GM23248 (cell line): ENCODE measurements at regions not wholly inside any gene's neighbourhood (a gene's known extent, or its start where the extent isn't known, plus 50 kb on each side); places are given as distances from the start of the nearest gene placed in this dataset.

ENCODE experiments used
- EZH2 ChIP-seq: fragments of 200-600 bp; sonication (generic); IDR thresholded peaks from 2 replicates; pipeline ENCODE4 v1.6.1; 2018; ENCODE audit warnings: antibody characterized with exemption, mild to moderate bottlenecking; ENCODE audit not compliant: insufficient read depth, poor library complexity, severe bottlenecking
- EZH2phosphoT487 ChIP-seq: fragments of 200-600 bp; sonication (generic); IDR thresholded peaks from 2 replicates; pipeline ENCODE4 v1.6.1; 2018; ENCODE audit warnings: antibody characterized with exemption, moderate library complexity, mild to moderate bottlenecking, low read depth; ENCODE audit not compliant: insufficient read depth

- TF ChIP-seq EZH2 (no peak), EZH2phosphoT487 (no peak)
Measured at GRCh38 chr12:69106482-69107118, 132.8 kb upstream of the CPSF6 start.
